ENCODE measurements at regions not wholly inside any gene's neighbourhood (a gene's known extent, or its start where the extent isn't known, plus 50 kb on each side); places are given as distances from the start of the nearest gene placed in this dataset.
A peak's percentile ranks its signal among the peaks of the same experiment; 100 is the strongest.

GRCh38 chr2:8515864-8516533, 165.9 kb upstream of the ID2 start:
- peak; percentile 35 for DNase-seq (ENCODE audit: low spot score)
- intact Hi-C loops (cut with DNase I) = no loop called here

- peak; percentile 66 for DNase-seq (ENCODE audit: low spot score)
- intact Hi-C loops (cut with DNase I) = no loop called here
These were observed 163.9 kb upstream of the ID2 start for GRCh38 chr2:8517850-8518498.

GRCh38 chr2:8518979-8519668, 162.7 kb upstream of the ID2 start:
- intact Hi-C loops (cut with DNase I) = no loop called here

GRCh38 chr2:8520791-8521344, 161.0 kb upstream of the ID2 start:
- intact Hi-C loops (cut with DNase I) = no loop called here

More at GRCh38 chr2:8518979-8519668, 162.7 kb upstream of the ID2 start:
- peak; percentile 16 for DNase-seq (ENCODE audit: low spot score)

GRCh38 chr2:8522687-8523086, 159.2 kb upstream of the ID2 start:
- intact Hi-C loops (cut with DNase I) = no loop called here

More at GRCh38 chr2:8520791-8521344, 161.0 kb upstream of the ID2 start:
- peak; percentile 68 for DNase-seq (ENCODE audit: low spot score)

GRCh38 chr2:8524388-8524787, 157.5 kb upstream of the ID2 start:
- intact Hi-C loops (cut with DNase I) = no loop called here
- DNase-seq (ENCODE audit: low spot score) = peak; percentile 2

More at GRCh38 chr2:8522687-8523086, 159.2 kb upstream of the ID2 start:
- peak; percentile 61 for DNase-seq (ENCODE audit: low spot score)

GRCh38 chr2:8524823-8525222, 157.0 kb upstream of the ID2 start:
- DNase-seq (ENCODE audit: low spot score) = no peak
- intact Hi-C loops (cut with DNase I) = no loop called here

- intact Hi-C loops (cut with DNase I) = no loop called here
- no peak for DNase-seq (ENCODE audit: low spot score)
These were observed 156.6 kb upstream of the ID2 start for GRCh38 chr2:8525236-8525581.

- intact Hi-C loops (cut with DNase I) = no loop called here
- peak; percentile 94 for DNase-seq (ENCODE audit: low spot score)
These were observed 156.1 kb upstream of the ID2 start for GRCh38 chr2:8525582-8526402.

- intact Hi-C loops (cut with DNase I) = no loop called here
- DNase-seq (ENCODE audit: low spot score) = no peak
These were observed 155.5 kb upstream of the ID2 start for GRCh38 chr2:8526403-8526696.

GRCh38 chr2:8527031-8527430, 154.8 kb upstream of the ID2 start:
- intact Hi-C loops (cut with DNase I) = no loop called here
- no peak for DNase-seq (ENCODE audit: low spot score)

GRCh38 chr2:8527676-8528075, 154.2 kb upstream of the ID2 start:
- DNase-seq (ENCODE audit: low spot score) = no peak
- intact Hi-C loops (cut with DNase I) = no loop called here

- intact Hi-C loops (cut with DNase I) = no loop called here
- no peak for DNase-seq (ENCODE audit: low spot score)
These were observed 153.0 kb upstream of the ID2 start for GRCh38 chr2:8528863-8529262.

- intact Hi-C loops (cut with DNase I) = no loop called here
- peak; percentile 19 for DNase-seq (ENCODE audit: low spot score)
These were observed 152.1 kb upstream of the ID2 start for GRCh38 chr2:8529706-8530277.

- intact Hi-C loops (cut with DNase I) = no loop called here
These were observed 150.4 kb upstream of the ID2 start for GRCh38 chr2:8531481-8531880.

GRCh38 chr2:8532438-8532837, 149.4 kb upstream of the ID2 start:
- DNase-seq (ENCODE audit: low spot score) = no peak
- intact Hi-C loops (cut with DNase I) = no loop called here

More at GRCh38 chr2:8531481-8531880, 150.4 kb upstream of the ID2 start:
- DNase-seq (ENCODE audit: low spot score) = no peak

GRCh38 chr2:8533923-8534322, 147.9 kb upstream of the ID2 start:
- intact Hi-C loops (cut with DNase I) = no loop called here
- DNase-seq (ENCODE audit: low spot score) = peak; percentile 43

- intact Hi-C loops (cut with DNase I) = no loop called here
- DNase-seq (ENCODE audit: low spot score) = no peak
These were observed 147.5 kb upstream of the ID2 start for GRCh38 chr2:8534386-8534728.

GRCh38 chr2:8534729-8535468, 147.0 kb upstream of the ID2 start:
- intact Hi-C loops (cut with DNase I) = loop anchor here in 1 of 2 donors (5.0 kb wide), 1 partner anchor 132 kb away; no protein-coding TSS in a partner anchor
- peak; percentile 93 for DNase-seq (ENCODE audit: low spot score)
